B cell (primary cell): ENCODE measurements at regions not wholly inside any gene's neighbourhood (a gene's known extent, or its start where the extent isn't known, plus 50 kb on each side); places are given as distances from the start of the nearest gene placed in this dataset.

Source experiments
- ATAC-seq: fragments of 200-7000 bp; cut with Tn5 transposase; one replicate; pipeline ENCODE4 v1.10.0; 2021; ENCODE audit warnings: low read depth, mild to moderate bottlenecking, moderate number of reproducible peaks, moderate library complexity
- CTCF ChIA-PET: fragments of 350-600 bp; sonication (Branson Sonifier 250); formaldehyde crosslinking; loops from one replicate; lab custom pipeline; 2021; ENCODE audit warnings: antibody characterized with exemption, inconsistent platforms; lab: Charles Lee
- POLR2A ChIA-PET: fragments of 350-600 bp; sonication (Branson Sonifier 250); formaldehyde crosslinking; loops from one replicate; lab custom pipeline; 2021; ENCODE audit warnings: antibody characterized with exemption; lab: Charles Lee
- DNase-seq: peaks from one replicate; pipeline ENCODE4 v3.0.0; 2013
- H2AFZ ChIP-seq: 2 replicates; pipeline ENCODE4 v1.6.1; 2012; ENCODE audit warnings: mild to moderate bottlenecking, low read depth, low read length; ENCODE audit not compliant: insufficient read depth, poor library complexity, severe bottlenecking
- H3K27ac ChIP-seq, 2 donors: 1 replicate in 1 of 2; 2 replicates in 1 of 2; pipeline ENCODE4 v1.5.1; 2012 to 2013; ENCODE audit warnings: low read length in 2 of 2, mild to moderate bottlenecking in 2 of 2, moderate library complexity in 1 of 2
- H3K27me3 ChIP-seq, 4 experiments: fragments of 200-600 bp in 1 of 4; sonication (generic) in 1 of 4; replicated peaks in 1 of 4; 1 replicate in 2 of 4; 2 replicates in 2 of 4; pipeline versions ENCODE4 v1.6.1 to v1.7.0; 2013 to 2016; ENCODE audit warnings: low read length in 3 of 4, mild to moderate bottlenecking in 2 of 4, mixed read lengths in 1 of 4, moderate library complexity in 1 of 4; ENCODE audit not compliant: insufficient read depth in 4 of 4, control insufficient read depth in 3 of 4; ENCODE audit errors: control extremely low read depth in 1 of 4
- H3K36me3 ChIP-seq, 2 experiments: replicated peaks in 1 of 2; 1 replicate in 1 of 2; 2 replicates in 1 of 2; pipeline versions ENCODE4 v1.6.1 to v1.7.1; 2013; ENCODE audit warnings: low read length in 1 of 2; ENCODE audit not compliant: insufficient read depth in 2 of 2, control insufficient read depth in 1 of 2; ENCODE audit errors: control extremely low read depth in 1 of 2, extremely low read depth in 1 of 2
- H3K4me1 ChIP-seq, 2 donors: fragments of 200-600 bp in 1 of 2; sonication (generic) in 1 of 2; 1 replicate in 1 of 2; 2 replicates in 1 of 2; pipeline versions ENCODE4 v1.5.1 to v1.6.1; 2013 to 2017; ENCODE audit warnings: low read length in 2 of 2; ENCODE audit not compliant: control insufficient read depth in 2 of 2, insufficient read depth in 2 of 2
- H3K4me2 ChIP-seq: replicated peaks from 2 replicates; pipeline ENCODE3; 2012; ENCODE audit warnings: mild to moderate bottlenecking, low read depth, low read length; ENCODE audit not compliant: poor library complexity, severe bottlenecking
- H3K4me3 ChIP-seq, 5 experiments: fragments of 200-600 bp in 1 of 5; sonication (generic) in 1 of 5; 1 replicate in 3 of 5; 2 replicates in 2 of 5; pipeline versions ENCODE4 v1.5.1 to v1.7.0; 2011 to 2016; ENCODE audit warnings: low read length in 4 of 5, mild to moderate bottlenecking in 4 of 5, low read depth in 2 of 5, control low read depth in 1 of 5, moderate library complexity in 1 of 5; ENCODE audit not compliant: insufficient read depth in 1 of 5; ENCODE audit errors: control extremely low read depth in 1 of 5, extremely low read depth in 1 of 5
- H3K79me2 ChIP-seq: fragments of 200-600 bp; sonication (generic); one replicate; pipeline ENCODE4 v1.6.0; 2016; ENCODE audit warnings: low read length; ENCODE audit not compliant: control insufficient read depth, insufficient read depth
- H3K9ac ChIP-seq: fragments of 200-600 bp; sonication (generic); 2 replicates; pipeline ENCODE4 v1.6.1; 2017; ENCODE audit warnings: mild to moderate bottlenecking, low read length, moderate library complexity
- H3K9me3 ChIP-seq, 3 donors: one replicate each; pipeline versions ENCODE4 v1.6.1 to v1.7.1; 2013; ENCODE audit warnings: low read length in 2 of 3; ENCODE audit not compliant: control insufficient read depth in 2 of 3, insufficient read depth in 1 of 3; ENCODE audit errors: control extremely low read depth in 1 of 3
- H4K20me1 ChIP-seq: 2 replicates; pipeline ENCODE4 v1.6.0; 2012; ENCODE audit warnings: mild to moderate bottlenecking, low read length; ENCODE audit not compliant: insufficient read depth, control insufficient read depth, poor library complexity, severe bottlenecking
- H3K27ac Mint-ChIP-seq: one replicate; pipeline ENCODE4 v1.8.0; 2021; ENCODE audit warnings: mixed read lengths
- H3K27me3 Mint-ChIP-seq: one replicate; pipeline ENCODE4 v1.8.0; 2021; ENCODE audit warnings: mixed read lengths
- H3K4me1 Mint-ChIP-seq: one replicate; pipeline ENCODE4 v1.8.0; 2021; ENCODE audit warnings: mixed read lengths
- H3K4me3 Mint-ChIP-seq: one replicate; pipeline ENCODE4 v1.8.0; 2021; ENCODE audit warnings: mixed read lengths
- H3K9me3 Mint-ChIP-seq: one replicate; pipeline ENCODE4 v1.8.0; 2022; ENCODE audit warnings: mixed read lengths; ENCODE audit not compliant: insufficient read depth
- EZH2 ChIP-seq: IDR thresholded peaks from 2 replicates; pipeline ENCODE4 v1.6.1; 2012; ENCODE audit warnings: borderline replicate concordance, low read depth, mild to moderate bottlenecking, moderate library complexity, low read length; ENCODE audit not compliant: insufficient read depth, poor library complexity, severe bottlenecking
- WGBS: methylation state at CpG from one replicate; pipeline ENCODE4 v1.1.5; 2013; ENCODE audit warnings: missing lambda C conversion rate; ENCODE audit not compliant: insufficient coverage; 5-methylcytosine and 5-hydroxymethylcytosine counted together
- intact Hi-C: fragments of 100-400 bp; cut with micrococcal nuclease; formaldehyde crosslinking; loops from one replicate; pipeline ENCODE4 v1.10.0; 2022
- TF ChIP-seq, protein P1 (sequence below): fragments of 200-600 bp; IDR thresholded peaks from one replicate; pipeline ENCODE4 v1.8.0; 2022; ENCODE audit warnings: antibody characterized with exemption, mild to moderate bottlenecking

GRCh38 chr12:105469211-105469610, 138.7 kb downstream of the C12orf75 start:
- no peak overlapping the region for H3K4me3 Mint-ChIP-seq
- no peak for TF ChIP-seq EZH2
- TF ChIP-seq, protein P1, sequence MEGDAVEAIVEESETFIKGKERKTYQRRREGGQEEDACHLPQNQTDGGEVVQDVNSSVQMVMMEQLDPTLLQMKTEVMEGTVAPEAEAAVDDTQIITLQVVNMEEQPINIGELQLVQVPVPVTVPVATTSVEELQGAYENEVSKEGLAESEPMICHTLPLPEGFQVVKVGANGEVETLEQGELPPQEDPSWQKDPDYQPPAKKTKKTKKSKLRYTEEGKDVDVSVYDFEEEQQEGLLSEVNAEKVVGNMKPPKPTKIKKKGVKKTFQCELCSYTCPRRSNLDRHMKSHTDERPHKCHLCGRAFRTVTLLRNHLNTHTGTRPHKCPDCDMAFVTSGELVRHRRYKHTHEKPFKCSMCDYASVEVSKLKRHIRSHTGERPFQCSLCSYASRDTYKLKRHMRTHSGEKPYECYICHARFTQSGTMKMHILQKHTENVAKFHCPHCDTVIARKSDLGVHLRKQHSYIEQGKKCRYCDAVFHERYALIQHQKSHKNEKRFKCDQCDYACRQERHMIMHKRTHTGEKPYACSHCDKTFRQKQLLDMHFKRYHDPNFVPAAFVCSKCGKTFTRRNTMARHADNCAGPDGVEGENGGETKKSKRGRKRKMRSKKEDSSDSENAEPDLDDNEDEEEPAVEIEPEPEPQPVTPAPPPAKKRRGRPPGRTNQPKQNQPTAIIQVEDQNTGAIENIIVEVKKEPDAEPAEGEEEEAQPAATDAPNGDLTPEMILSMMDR, result no peak
- Histone ChIP-seq H3K27me3 (peaks cover 0 to 4% (median 0%) of the 10 kb centered on the region in 4 experiments), H3K36me3 (no peaks in the 10 kb centered on the region), H3K27ac (no peak overlapping the region), H3K79me2 (no peaks in the 10 kb centered on the region), H3K4me2 (no peak overlapping the region), H3K9ac (no peak overlapping the region), H3K4me1 (no peaks in the 10 kb centered on the region), H3K9me3 (no peaks in the 10 kb centered on the region), H4K20me1 (no peaks in the 10 kb centered on the region), H2AFZ (no peak overlapping the region), H3K4me3 (no peak overlapping the region)
- CTCF ChIA-PET, result no interaction called here
- DNase-seq (no peak), ATAC-seq (no peak)
- intact Hi-C loops, result no loop called here
- H3K9me3 Mint-ChIP-seq, result no peaks in the 10 kb centered on the region
- WGBS, result 82% methylated on average over 3 of the region's 5 CpGs
- peaks cover 17% of the 10 kb centered on the region for H3K27me3 Mint-ChIP-seq
- POLR2A ChIA-PET, result no interaction called here
- no peak overlapping the region for H3K27ac Mint-ChIP-seq
- H3K4me1 Mint-ChIP-seq, result no peaks in the 10 kb centered on the region

DNA sequence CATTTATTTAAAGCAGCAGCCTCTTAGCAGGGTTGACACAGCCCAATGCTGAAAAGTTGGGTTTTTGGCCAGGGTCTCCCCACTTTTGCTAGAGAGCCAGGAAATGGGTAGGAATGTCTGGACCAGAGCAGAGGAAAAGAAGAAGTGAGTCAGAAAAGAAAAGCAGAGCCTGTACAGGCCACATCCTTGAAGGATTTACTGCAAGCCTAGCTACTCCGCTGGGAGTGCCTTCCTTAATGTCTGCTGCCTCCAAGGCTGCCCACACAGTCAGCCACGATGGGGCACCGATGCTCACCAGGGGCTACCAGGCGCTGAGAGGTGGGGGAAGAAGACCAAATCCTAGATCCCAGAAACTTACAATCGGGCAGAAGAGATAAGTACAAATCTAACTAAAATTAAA, 139.2 kb downstream of the C12orf75 start:
- intact Hi-C loops, result no loop called here
- no peak overlapping the region for H2AFZ ChIP-seq
- ChIA-PET POLR2A (no interaction called here), CTCF (no interaction called here)
- peaks cover 0 to 4% (median 2%) of the 10 kb centered on the region in 4 experiments for H3K27me3 ChIP-seq
- DNase-seq, result no peak
- Mint-ChIP-seq H3K27me3 (peaks cover 19% of the 10 kb centered on the region), H3K9me3 (no peaks in the 10 kb centered on the region), H3K4me1 (no peaks in the 10 kb centered on the region), H3K27ac (no peak overlapping the region), H3K4me3 (no peak overlapping the region)
- 56% methylated on average over 3 of the region's 5 CpGs for WGBS
- no peaks in the 10 kb centered on the region for H3K9me3 ChIP-seq
- no peaks in the 10 kb centered on the region for H3K36me3 ChIP-seq
- TF ChIP-seq EZH2, result no peak
- TF ChIP-seq, protein P1, result no peak
- no peak for ATAC-seq
- no peak overlapping the region for H3K9ac ChIP-seq
- no peak overlapping the region for H3K4me2 ChIP-seq
- no peak overlapping the region for H3K27ac ChIP-seq
- no peak overlapping the region for H3K4me3 ChIP-seq
- no peaks in the 10 kb centered on the region for H3K4me1 ChIP-seq
- H3K79me2 ChIP-seq, result no peaks in the 10 kb centered on the region
- no peaks in the 10 kb centered on the region for H4K20me1 ChIP-seq
